Right lobe of liver (tissue), 6 donors: ENCODE measurements at regions not wholly inside any gene's neighbourhood (a gene's known extent, or its start where the extent isn't known, plus 50 kb on each side); places are given as distances from the start of the nearest gene placed in this dataset.

Experiments
- ATAC-seq, 4 donors: fragments of 200-7000 bp; cut with Tn5 transposase; one replicate each; pipeline ENCODE4 v1.9.1; 2020; ENCODE audit warnings: mild to moderate bottlenecking in 4 of 4, moderate library complexity in 4 of 4
- DNase-seq, 3 donors: peaks; one replicate each; pipeline ENCODE4 v3.0.0-alpha.2; 2020
- H3K27ac ChIP-seq, 3 donors: fragments of 200-600 bp; one replicate each; pipeline ENCODE4 v1.8.0; 2022
- H3K27me3 ChIP-seq, 2 donors: fragments of 200-600 bp; one replicate each; pipeline ENCODE4 v1.8.0; 2022
- H3K36me3 ChIP-seq, 4 donors: fragments of 200-600 bp; sonication (generic) in 1 of 4; one replicate each; pipeline versions ENCODE4 v1.5.1 to v1.8.0; 2017 to 2022; ENCODE audit warnings: control low read depth in 1 of 4
- H3K4me1 ChIP-seq, 4 donors: fragments of 200-600 bp; sonication (generic) in 1 of 4; one replicate each; pipeline versions ENCODE4 v1.5.1 to v1.8.0; 2017 to 2022; ENCODE audit warnings: control low read depth in 1 of 4
- H3K4me3 ChIP-seq, 3 donors: fragments of 200-600 bp; one replicate each; pipeline ENCODE4 v1.8.0; 2022
- H3K9me3 ChIP-seq, 4 donors: fragments of 200-600 bp; sonication (generic) in 1 of 4; one replicate each; pipeline versions ENCODE4 v1.5.1 to v1.8.0; 2017 to 2022; ENCODE audit warnings: control low read depth in 1 of 4
- CTCF ChIP-seq, 4 donors: fragments of 200-600 bp in 3 of 4; fragments of 450-650 bp in 1 of 4; IDR thresholded peaks; one replicate each; pipeline versions ENCODE4 v1.5.1 to v1.8.0; 2016 to 2022; ENCODE audit warnings: antibody characterized with exemption in 4 of 4, mild to moderate bottlenecking in 2 of 4
- POLR2A ChIP-seq: fragments of 450-650 bp; IDR thresholded peaks from one replicate; pipeline ENCODE4 v1.6.1; 2017; ENCODE audit warnings: antibody characterized with exemption, mild to moderate bottlenecking
- WGBS: methylation state at CpG from one replicate; pipeline ENCODE4 v1.1.6; 2018; ENCODE audit warnings: low coverage, low lambda C conversion rate; ENCODE audit not compliant: insufficient coverage; ENCODE audit errors: missing lambda C conversion rate; 5-methylcytosine and 5-hydroxymethylcytosine counted together
- intact Hi-C, 2 donors: fragments of 100-400 bp; cut with DNase I; formaldehyde crosslinking; loops; one replicate each; pipeline versions ENCODE4 v1.11.2 to v1.14.1; 2022
- donor health status: DM: no; HTN: yes; CAD: no.
- donor health status: DM: no; HTN: no; CAD: no.
- donor health status: DM: no; HTN: no; CAD: no.
- donor health status: DM: no; HTN: yes; CAD: no.
- donor health status: DM: no; HTN: yes; CAD: no.

GRCh38 chr11:28834877-28835276 lies 726.7 kb downstream of the METTL15 start:
- H3K27ac ChIP-seq: no peak overlapping the region
- no peak for ATAC-seq
- no peak overlapping the region for H3K4me3 ChIP-seq
- H3K27me3 ChIP-seq: no peaks in the 10 kb centered on the region
- DNase-seq: no peak
- H3K4me1 ChIP-seq: no peaks in the 10 kb centered on the region
- no peaks in the 10 kb centered on the region for H3K36me3 ChIP-seq
- no peaks in the 10 kb centered on the region for H3K9me3 ChIP-seq
- no peak for TF ChIP-seq CTCF (IDR thresholded peaks at IDR 0.05)
- no peak for TF ChIP-seq POLR2A
- WGBS: 46% methylated on average over 3 of the region's 3 CpGs
- intact Hi-C loops: no loop called here

GRCh38 chr11:28833670-28834069 lies 725.5 kb downstream of the METTL15 start:
- DNase-seq: no peak
- Histone ChIP-seq H3K4me1 (no peaks in the 10 kb centered on the region), H3K27ac (no peak overlapping the region), H3K36me3 (no peaks in the 10 kb centered on the region), H3K27me3 (no peaks in the 10 kb centered on the region), H3K4me3 (no peak overlapping the region), H3K9me3 (no peaks in the 10 kb centered on the region)
- no peak for ATAC-seq
- intact Hi-C loops: no loop called here
- 46% methylated on average over 2 of the region's 2 CpGs for WGBS
- TF ChIP-seq POLR2A (no peak), CTCF (IDR thresholded peaks at IDR 0.05) (no peak)

GRCh38 chr11:28833169-28833568 lies 725.0 kb downstream of the METTL15 start:
- Histone ChIP-seq H3K4me1 (no peaks in the 10 kb centered on the region), H3K9me3 (no peaks in the 10 kb centered on the region), H3K4me3 (no peak overlapping the region), H3K27me3 (no peaks in the 10 kb centered on the region), H3K27ac (no peak overlapping the region), H3K36me3 (no peaks in the 10 kb centered on the region)
- ATAC-seq: no peak
- DNase-seq: no peak
- no peak for TF ChIP-seq POLR2A
- TF ChIP-seq CTCF (IDR thresholded peaks at IDR 0.05): no peak
- intact Hi-C loops: no loop called here
- 14% methylated on average over 2 of the region's 2 CpGs for WGBS

GRCh38 chr11:28826807-28827206 lies 718.6 kb downstream of the METTL15 start:
- no peak overlapping the region for H3K4me3 ChIP-seq
- TF ChIP-seq CTCF (IDR thresholded peaks at IDR 0.05) (no peak), POLR2A (no peak)
- WGBS: 89% methylated on average over 1 of the region's 1 CpG

GRCh38 chr11:28822576-28822975 lies 714.4 kb downstream of the METTL15 start:
- Histone ChIP-seq H3K4me3 (no peak overlapping the region), H3K4me1 (no peaks in the 10 kb centered on the region), H3K27ac (no peak overlapping the region), H3K36me3 (no peaks in the 10 kb centered on the region), H3K9me3 (no peaks in the 10 kb centered on the region), H3K27me3 (no peaks in the 10 kb centered on the region)
- ATAC-seq (no peak), DNase-seq (no peak)
- WGBS: 63% methylated on average over 4 of the region's 4 CpGs
- intact Hi-C loops: no loop called here
- TF ChIP-seq CTCF (IDR thresholded peaks at IDR 0.05) (no peak), POLR2A (no peak)

More at GRCh38 chr11:28826807-28827206, 718.6 kb downstream of the METTL15 start:
- no peak for DNase-seq
- H3K27ac ChIP-seq: no peak overlapping the region
- no peaks in the 10 kb centered on the region for H3K27me3 ChIP-seq
- intact Hi-C loops: no loop called here
- ATAC-seq: no peak
- no peaks in the 10 kb centered on the region for H3K9me3 ChIP-seq
- H3K36me3 ChIP-seq: no peaks in the 10 kb centered on the region
- no peaks in the 10 kb centered on the region for H3K4me1 ChIP-seq
